ENCODE measurements at regions not wholly inside any gene's neighbourhood (a gene's known extent, or its start where the extent isn't known, plus 50 kb on each side); places are given as distances from the start of the nearest gene placed in this dataset.

GRCh38 chr5:36417668-36418067, 116.0 kb upstream of the RANBP3L start:
- Histone ChIP-seq H3K4me1 (ENCODE audit: control insufficient read depth, insufficient read depth, low read length) (peaks cover 36% of the 10 kb centered on the region), H3K9me3 (ENCODE audit: control insufficient read depth, low read length) (no peaks in the 10 kb centered on the region), H3K27ac (ENCODE audit: low read depth, low read length) (no peak overlapping the region), H3K27me3 (ENCODE audit: control insufficient read depth, insufficient read depth, low read length, poor library complexity, severe bottlenecking) (no peaks in the 10 kb centered on the region), H3K36me3 (ENCODE audit: control insufficient read depth, insufficient read depth, low read length) (no peaks in the 10 kb centered on the region), H3K9ac (ENCODE audit: extremely low read depth, low read length, poor library complexity, severe bottlenecking) (no peak overlapping the region), H3K4me3 (ENCODE audit: low read length) (no peak overlapping the region)
- Mint-ChIP-seq H3K4me1 (peaks cover 38% of the 10 kb centered on the region), H3K27ac (peak overlapping the region; percentile 34), H3K9me3 (no peaks in the 10 kb centered on the region), H3K27me3 (ENCODE audit: insufficient read depth) (peaks cover 35% of the 10 kb centered on the region), H3K4me3 (peak overlapping the region; percentile 11), H3K36me3 (ENCODE audit: low read depth) (no peaks in the 10 kb centered on the region)
- TF ChIP-seq, protein P1, sequence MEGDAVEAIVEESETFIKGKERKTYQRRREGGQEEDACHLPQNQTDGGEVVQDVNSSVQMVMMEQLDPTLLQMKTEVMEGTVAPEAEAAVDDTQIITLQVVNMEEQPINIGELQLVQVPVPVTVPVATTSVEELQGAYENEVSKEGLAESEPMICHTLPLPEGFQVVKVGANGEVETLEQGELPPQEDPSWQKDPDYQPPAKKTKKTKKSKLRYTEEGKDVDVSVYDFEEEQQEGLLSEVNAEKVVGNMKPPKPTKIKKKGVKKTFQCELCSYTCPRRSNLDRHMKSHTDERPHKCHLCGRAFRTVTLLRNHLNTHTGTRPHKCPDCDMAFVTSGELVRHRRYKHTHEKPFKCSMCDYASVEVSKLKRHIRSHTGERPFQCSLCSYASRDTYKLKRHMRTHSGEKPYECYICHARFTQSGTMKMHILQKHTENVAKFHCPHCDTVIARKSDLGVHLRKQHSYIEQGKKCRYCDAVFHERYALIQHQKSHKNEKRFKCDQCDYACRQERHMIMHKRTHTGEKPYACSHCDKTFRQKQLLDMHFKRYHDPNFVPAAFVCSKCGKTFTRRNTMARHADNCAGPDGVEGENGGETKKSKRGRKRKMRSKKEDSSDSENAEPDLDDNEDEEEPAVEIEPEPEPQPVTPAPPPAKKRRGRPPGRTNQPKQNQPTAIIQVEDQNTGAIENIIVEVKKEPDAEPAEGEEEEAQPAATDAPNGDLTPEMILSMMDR (conservative IDR thresholded peaks at IDR 0.05) = peak; percentile 50
- WGBS, 2 experiments (ENCODE audit: insufficient coverage in 1 of 2, insufficient read length in 1 of 2) = 10% methylated on average over 4 of the region's 4 CpGs; no CpG with 5 or more reads in 1 of the 2 experiments
- peak; percentile 93 for DNase-seq

DNA sequence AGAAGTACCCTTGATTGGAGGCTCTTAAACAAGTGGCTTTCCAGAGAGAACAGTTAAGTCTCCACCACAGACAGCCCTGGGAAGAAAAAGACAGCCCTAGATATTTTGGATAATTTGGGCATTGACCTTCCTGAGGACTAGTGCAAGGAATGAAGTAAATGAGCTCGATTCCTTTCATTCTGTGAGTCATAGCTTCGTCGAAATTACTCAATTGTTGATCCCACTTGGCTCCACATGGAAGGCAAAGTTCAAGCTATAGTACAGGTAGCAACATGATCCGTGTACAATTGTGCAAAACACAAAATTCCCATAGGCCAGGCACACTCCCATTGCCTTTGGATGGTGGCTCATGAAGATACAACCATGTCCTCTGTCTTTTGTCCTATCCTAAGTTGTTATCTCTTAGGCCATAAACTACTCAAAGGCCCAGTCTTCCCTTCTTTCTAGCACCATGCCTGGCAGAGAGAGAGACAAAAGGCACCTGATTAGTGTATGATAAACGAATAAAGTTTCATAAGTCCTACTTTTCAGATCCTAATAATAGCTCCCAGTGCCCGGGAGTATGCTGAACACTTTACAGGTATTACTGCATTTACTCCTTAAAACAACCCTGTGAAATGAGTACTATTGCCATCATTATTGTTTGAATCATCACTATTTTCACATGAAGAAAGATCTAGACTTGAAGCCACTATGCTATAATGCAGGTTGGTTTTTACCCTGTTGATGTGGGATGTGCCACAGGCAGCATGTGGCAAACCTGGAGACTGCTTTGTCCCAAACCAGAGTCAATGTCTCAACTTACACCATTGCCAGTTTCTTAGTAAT, 116.7 kb upstream of the RANBP3L start:
- Histone ChIP-seq H3K9ac (ENCODE audit: extremely low read depth, low read length, poor library complexity, severe bottlenecking) (no peak overlapping the region), H3K4me1 (ENCODE audit: control insufficient read depth, insufficient read depth, low read length) (peaks cover 36% of the 10 kb centered on the region), H3K4me3 (ENCODE audit: low read length) (no peak overlapping the region), H3K9me3 (ENCODE audit: control insufficient read depth, low read length) (no peaks in the 10 kb centered on the region), H3K36me3 (ENCODE audit: control insufficient read depth, insufficient read depth, low read length) (no peaks in the 10 kb centered on the region), H3K27me3 (ENCODE audit: control insufficient read depth, insufficient read depth, low read length, poor library complexity, severe bottlenecking) (no peaks in the 10 kb centered on the region), H3K27ac (ENCODE audit: low read depth, low read length) (no peak overlapping the region)
- Mint-ChIP-seq H3K4me1 (peaks cover 42% of the 10 kb centered on the region), H3K27me3 (ENCODE audit: insufficient read depth) (peaks cover 29% of the 10 kb centered on the region), H3K27ac (peak overlapping the region; percentile 33), H3K4me3 (no peak overlapping the region), H3K36me3 (ENCODE audit: low read depth) (no peaks in the 10 kb centered on the region), H3K9me3 (no peaks in the 10 kb centered on the region)
- WGBS, 2 experiments (ENCODE audit: insufficient coverage in 1 of 2, insufficient read length in 1 of 2) = 73 to 74% methylated on average over 6 of the region's 6 CpGs
- DNase-seq = no peak
- TF ChIP-seq, protein P1 (conservative IDR thresholded peaks at IDR 0.05) = no peak

GRCh38 chr5:36421256-36421655, 119.6 kb upstream of the RANBP3L start:
- no peak overlapping the region for H3K27ac Mint-ChIP-seq
- H3K9me3 Mint-ChIP-seq = no peaks in the 10 kb centered on the region
- H3K9ac ChIP-seq (ENCODE audit: extremely low read depth, low read length, poor library complexity, severe bottlenecking) = no peak overlapping the region
- H3K27me3 ChIP-seq (ENCODE audit: control insufficient read depth, insufficient read depth, low read length, poor library complexity, severe bottlenecking) = no peaks in the 10 kb centered on the region
- H3K4me3 Mint-ChIP-seq = no peak overlapping the region
- no peaks in the 10 kb centered on the region for H3K36me3 Mint-ChIP-seq (ENCODE audit: low read depth)
- H3K27ac ChIP-seq (ENCODE audit: low read depth, low read length) = no peak overlapping the region
- TF ChIP-seq, protein P1 (conservative IDR thresholded peaks at IDR 0.05) = no peak
- 100% methylated on average over 1 of the region's 1 CpG for WGBS, 2 experiments (ENCODE audit: insufficient coverage in 1 of 2, insufficient read length in 1 of 2)
- H3K4me1 Mint-ChIP-seq = peaks cover 41% of the 10 kb centered on the region
- H3K4me1 ChIP-seq (ENCODE audit: control insufficient read depth, insufficient read depth, low read length) = peaks cover 31% of the 10 kb centered on the region
- no peak overlapping the region for H3K4me3 ChIP-seq (ENCODE audit: low read length)
- no peak for DNase-seq
- H3K9me3 ChIP-seq (ENCODE audit: control insufficient read depth, low read length) = no peaks in the 10 kb centered on the region
- H3K36me3 ChIP-seq (ENCODE audit: control insufficient read depth, insufficient read depth, low read length) = no peaks in the 10 kb centered on the region
- peaks cover 24% of the 10 kb centered on the region for H3K27me3 Mint-ChIP-seq (ENCODE audit: insufficient read depth)
